Activated CD4-positive, alpha-beta memory T cell treated with anti-CD3 and anti-CD28 coated beads, Interleukin-2, amount 10 ng/mL, durations not matched to agents 7 days and 5 days (primary cell): ENCODE measurements at regions not wholly inside any gene's neighbourhood (a gene's known extent, or its start where the extent isn't known, plus 50 kb on each side); places are given as distances from the start of the nearest gene placed in this dataset.
"Not testable (repeated sequence)": the region's sequence is repeated elsewhere in the genome, so short reads cannot be mapped to it uniquely, and the experiment has no call there.

ENCODE experiments used
- CTCF ChIA-PET: fragments of 350-600 bp; sonication (Branson Sonifier 250); formaldehyde crosslinking; loops from one replicate; lab custom pipeline; 2021; ENCODE audit warnings: antibody characterized with exemption, inconsistent platforms; lab: Charles Lee
- POLR2A ChIA-PET: fragments of 350-600 bp; sonication (Branson Sonifier 250); formaldehyde crosslinking; loops from one replicate; lab custom pipeline; 2021; ENCODE audit warnings: antibody characterized with exemption; lab: Charles Lee
- DNase-seq: peaks from one replicate; pipeline ENCODE4 v3.0.0-alpha.2; 2020
- H3K27ac Mint-ChIP-seq: one replicate; pipeline ENCODE4 v1.8.0; 2021; ENCODE audit warnings: mild to moderate bottlenecking, mixed read lengths
- H3K27me3 Mint-ChIP-seq: one replicate; pipeline ENCODE4 v1.8.0; 2021; ENCODE audit warnings: mixed read lengths
- H3K36me3 Mint-ChIP-seq: one replicate; pipeline ENCODE4 v1.8.0; 2021; ENCODE audit warnings: low read depth, mixed read lengths
- H3K4me1 Mint-ChIP-seq: one replicate; pipeline ENCODE4 v1.8.0; 2021; ENCODE audit warnings: mixed read lengths
- H3K4me3 Mint-ChIP-seq: one replicate; pipeline ENCODE4 v1.8.0; 2021; ENCODE audit warnings: mild to moderate bottlenecking, mixed read lengths
- H3K9me3 Mint-ChIP-seq: one replicate; pipeline ENCODE4 v1.8.0; 2021; ENCODE audit warnings: mixed read lengths

DNA sequence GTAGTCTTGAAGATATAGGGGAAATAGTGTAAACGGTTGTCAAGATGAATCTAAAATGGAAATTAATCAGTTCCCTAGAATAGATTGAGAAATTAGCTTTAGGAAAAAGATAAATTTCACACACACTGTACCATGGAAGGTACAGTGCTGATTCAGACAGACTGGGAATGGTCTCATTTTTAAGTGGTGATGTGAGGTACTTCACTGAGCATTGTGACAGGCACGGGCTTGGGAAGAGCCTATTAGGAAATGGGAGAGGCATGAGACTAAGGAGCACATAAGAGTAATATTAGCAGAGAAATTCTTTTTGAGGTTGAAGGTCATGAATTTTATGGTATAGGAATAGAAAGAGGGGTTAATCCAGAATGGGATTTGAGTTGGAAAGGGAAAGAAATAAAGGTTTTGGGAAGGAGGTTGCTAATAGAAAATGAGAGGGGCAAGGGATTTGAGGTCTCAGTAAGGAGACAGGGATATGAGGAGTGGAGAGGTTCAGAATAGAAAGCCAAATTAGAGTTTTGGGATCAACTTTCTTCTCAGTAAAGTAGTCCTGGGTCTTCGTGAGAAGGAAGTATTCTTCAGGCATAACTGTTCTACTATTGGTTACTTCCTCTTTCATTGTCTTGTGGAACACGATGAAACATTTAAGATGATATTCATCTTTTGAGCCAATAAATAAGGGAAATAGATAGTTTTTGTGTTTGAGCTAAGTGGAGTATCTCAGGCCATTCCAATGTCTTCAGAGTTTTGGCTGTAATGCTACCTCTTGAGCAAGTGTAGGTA is 115.0 kb upstream of the FBXO28 start:
- H3K4me3 Mint-ChIP-seq, DNase-seq, H3K27ac Mint-ChIP-seq, H3K4me1 Mint-ChIP-seq, H3K9me3 Mint-ChIP-seq, POLR2A ChIA-PET, CTCF ChIA-PET, H3K36me3 Mint-ChIP-seq, H3K27me3 Mint-ChIP-seq: not testable (repeated sequence)

DNA sequence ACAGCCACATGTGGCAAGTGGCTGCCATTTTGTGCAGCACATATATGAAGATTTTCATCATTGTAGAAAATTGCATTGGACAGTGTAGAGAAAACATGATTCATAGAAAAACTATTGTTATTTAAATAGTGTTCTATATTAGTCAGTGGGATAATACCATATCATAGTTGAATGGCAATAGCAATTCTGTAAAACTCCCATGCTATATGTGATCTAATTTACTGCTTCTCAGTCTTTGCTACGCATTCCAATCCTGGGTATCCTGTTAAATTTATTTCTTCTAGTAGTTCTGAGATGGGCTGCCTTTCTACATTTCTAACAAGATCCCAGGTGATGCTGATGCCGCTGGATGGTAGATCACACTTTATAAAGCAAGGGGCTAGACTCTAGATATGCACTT is 117.5 kb upstream of the FBXO28 start:
- Mint-ChIP-seq H3K36me3 (peaks cover 10% of the 10 kb centered on the region), H3K4me1 (peaks cover 11% of the 10 kb centered on the region)
- DNase-seq, H3K27ac Mint-ChIP-seq, H3K4me3 Mint-ChIP-seq, H3K9me3 Mint-ChIP-seq, POLR2A ChIA-PET, H3K27me3 Mint-ChIP-seq, CTCF ChIA-PET: not testable (repeated sequence)

DNA sequence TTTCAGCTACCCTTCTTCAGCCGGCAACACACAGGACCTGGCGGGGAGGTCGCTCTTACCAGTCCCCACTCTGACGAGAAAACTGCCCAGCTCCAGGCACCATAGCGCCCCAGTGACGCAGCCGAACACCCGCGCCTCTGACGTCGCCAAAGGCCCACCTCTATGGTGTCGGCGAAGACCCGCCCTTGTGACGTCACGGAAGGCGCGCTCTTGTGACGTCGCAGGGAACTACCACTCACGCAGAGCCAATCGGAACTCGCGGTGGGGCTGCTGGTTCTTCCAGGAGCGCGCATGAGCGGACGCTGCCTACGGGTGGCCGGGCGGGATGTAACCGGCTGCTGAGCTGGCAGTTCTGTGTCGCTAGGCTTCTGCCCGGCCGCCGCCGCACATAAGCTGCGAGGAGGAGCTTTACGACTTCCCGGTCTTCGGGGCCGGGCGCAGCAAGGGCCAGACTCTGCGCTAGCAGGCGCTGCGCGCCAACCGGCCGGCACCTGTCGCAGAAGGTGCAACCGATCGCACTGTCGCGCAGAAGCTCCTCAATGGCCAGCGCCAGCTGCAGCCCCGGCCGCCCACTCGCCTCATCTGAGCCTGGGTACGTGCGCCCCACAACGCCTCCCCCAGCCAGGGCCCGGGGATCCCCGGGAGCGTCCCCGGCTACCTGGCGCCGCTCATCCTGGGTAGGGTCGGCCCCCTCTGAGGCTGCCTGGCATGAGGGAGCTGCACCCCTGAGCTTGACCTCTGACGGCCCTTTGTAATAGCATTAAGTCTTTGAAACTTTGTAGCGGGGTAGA is 121.3 kb upstream of the FBXO28 start:
- H3K27me3 Mint-ChIP-seq, CTCF ChIA-PET, H3K36me3 Mint-ChIP-seq, H3K9me3 Mint-ChIP-seq, H3K4me1 Mint-ChIP-seq: not testable (repeated sequence)
- peak; percentile 100 for DNase-seq
- H3K27ac Mint-ChIP-seq: peak overlapping the region; percentile 92
- peak overlapping the region; percentile 91 for H3K4me3 Mint-ChIP-seq
- POLR2A ChIA-PET: interaction anchor here (0.6 to 2.2 kb wide), 6 partner anchors 147 to 442 kb away, joined by 3 to 7 read pairs (median 4); partner anchors contain the start of genes DEGS1, TP53BP2 and WDR26

DNA sequence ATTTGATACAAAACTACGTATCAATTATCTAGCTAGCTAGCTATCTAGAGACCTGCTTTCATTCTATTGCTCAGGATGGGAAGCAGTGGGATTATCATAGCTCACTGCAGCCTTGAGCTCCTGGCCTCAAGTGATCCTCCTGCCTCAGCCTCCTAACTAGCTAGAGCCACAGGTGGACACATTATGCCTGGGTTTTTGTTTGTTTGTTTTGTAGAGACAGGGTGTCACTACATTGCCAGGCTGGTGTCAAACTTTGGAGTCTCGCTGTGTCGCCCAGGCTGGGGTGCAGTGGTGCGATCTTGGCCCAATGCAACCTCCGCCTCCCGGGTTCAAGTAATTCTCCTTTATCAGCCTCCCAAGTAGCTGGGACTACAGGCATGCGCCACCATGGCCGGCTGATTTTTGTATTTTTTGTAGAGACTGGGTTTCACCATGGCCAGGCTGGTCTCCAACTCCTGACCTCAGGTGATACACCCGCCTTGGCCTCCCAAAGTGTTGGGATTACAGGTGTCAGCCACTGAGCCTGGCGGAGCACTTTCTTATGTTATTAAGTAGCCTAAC is 122.5 kb upstream of the FBXO28 start:
- H3K36me3 Mint-ChIP-seq, POLR2A ChIA-PET, H3K4me3 Mint-ChIP-seq: not testable (repeated sequence)

DNA sequence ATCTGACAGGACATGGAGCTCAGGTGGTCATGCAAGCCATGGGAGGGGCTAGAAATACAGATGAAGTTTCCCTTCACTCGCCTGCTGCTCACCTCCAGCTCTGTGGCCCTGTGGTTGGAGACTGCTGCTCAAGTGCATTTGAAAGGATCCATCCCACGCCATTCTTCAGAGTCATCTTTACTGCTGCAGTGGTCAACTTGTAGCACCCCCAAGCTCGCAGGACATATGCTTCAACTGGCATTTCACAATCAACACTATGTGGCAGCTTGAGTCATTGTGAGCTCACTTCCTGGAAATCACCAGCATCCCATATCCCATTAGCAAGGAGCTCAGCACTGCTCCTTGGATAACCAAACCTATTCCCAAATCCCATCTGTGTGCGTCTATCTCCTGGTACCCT is 116.2 kb upstream of the TP53BP2 start:
- H3K4me3 Mint-ChIP-seq, H3K27me3 Mint-ChIP-seq, POLR2A ChIA-PET, H3K4me1 Mint-ChIP-seq, DNase-seq, H3K36me3 Mint-ChIP-seq, CTCF ChIA-PET, H3K9me3 Mint-ChIP-seq, H3K27ac Mint-ChIP-seq: not testable (repeated sequence)

More for the DNA sequence above, 122.5 kb upstream of the FBXO28 start:
- H3K27ac Mint-ChIP-seq: peak overlapping the region; percentile 16
- H3K4me1 Mint-ChIP-seq, H3K9me3 Mint-ChIP-seq, H3K27me3 Mint-ChIP-seq, CTCF ChIA-PET, DNase-seq: not testable (repeated sequence)

DNA sequence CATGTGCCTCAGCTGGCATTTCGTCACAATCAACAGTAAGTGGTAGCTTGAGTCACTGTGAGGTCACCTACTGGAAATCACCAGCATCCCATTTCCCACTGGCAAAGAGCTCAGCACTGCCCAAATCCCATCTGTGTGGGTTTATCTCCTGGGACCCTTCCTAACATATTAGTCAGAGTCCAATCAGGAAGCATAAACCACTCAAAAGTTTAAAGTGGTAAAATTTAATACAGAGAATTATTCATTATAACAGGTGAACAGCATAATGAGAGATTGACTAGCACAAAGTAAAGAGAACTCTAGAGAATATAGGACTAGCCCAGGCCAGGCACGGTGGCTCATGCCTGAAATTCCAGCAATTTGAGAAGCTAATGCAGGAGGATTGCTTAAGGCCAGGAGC is 107.1 kb upstream of the TP53BP2 start:
- H3K36me3 Mint-ChIP-seq, H3K9me3 Mint-ChIP-seq, DNase-seq, H3K27ac Mint-ChIP-seq, CTCF ChIA-PET, H3K27me3 Mint-ChIP-seq, POLR2A ChIA-PET, H3K4me3 Mint-ChIP-seq, H3K4me1 Mint-ChIP-seq: not testable (repeated sequence)

DNA sequence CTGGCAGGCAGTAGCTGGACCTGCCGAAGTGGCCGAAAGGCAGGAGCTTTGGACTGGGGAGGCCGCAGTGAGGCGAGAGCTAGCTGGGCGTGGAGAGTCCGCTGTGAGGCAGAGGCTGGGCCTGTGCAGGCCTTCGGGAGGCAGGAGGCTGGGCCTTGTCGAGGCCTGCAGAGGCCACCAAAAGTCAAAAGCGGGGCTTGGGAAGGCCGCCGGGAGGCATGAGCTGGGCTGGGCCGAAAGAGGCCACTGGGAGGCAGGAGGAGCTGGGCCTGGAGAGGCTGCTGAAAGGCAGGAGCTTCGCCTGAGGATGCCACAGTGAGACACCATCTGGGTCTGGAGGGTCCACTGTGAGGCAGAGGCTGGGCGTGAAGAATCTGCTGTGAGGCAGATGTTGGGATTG is 105.8 kb upstream of the TP53BP2 start:
- H3K9me3 Mint-ChIP-seq, CTCF ChIA-PET, H3K4me1 Mint-ChIP-seq, H3K27ac Mint-ChIP-seq, H3K4me3 Mint-ChIP-seq, DNase-seq, POLR2A ChIA-PET, H3K36me3 Mint-ChIP-seq, H3K27me3 Mint-ChIP-seq: not testable (repeated sequence)

DNA sequence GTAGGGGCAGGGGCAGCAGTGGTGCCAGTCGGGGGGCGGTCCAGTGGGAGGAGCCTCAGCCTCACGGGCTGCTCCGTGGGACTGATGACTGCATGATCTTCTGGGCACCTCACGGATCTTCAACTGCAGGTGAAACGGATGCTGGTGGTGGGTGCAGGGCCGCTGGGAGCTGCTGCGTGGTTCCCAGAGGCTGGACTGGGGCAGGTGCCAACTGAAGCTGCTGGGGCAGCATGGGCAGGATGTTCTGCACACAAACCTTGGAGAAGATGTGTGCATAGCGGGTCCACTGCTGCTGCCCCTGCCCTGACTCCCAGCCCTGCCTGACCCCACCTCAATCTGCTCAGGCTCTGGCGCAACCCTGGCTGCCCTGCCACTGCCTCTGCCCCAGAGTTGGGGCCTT is 104.2 kb upstream of the TP53BP2 start:
- POLR2A ChIA-PET, CTCF ChIA-PET, H3K9me3 Mint-ChIP-seq, DNase-seq, H3K36me3 Mint-ChIP-seq, H3K27me3 Mint-ChIP-seq, H3K27ac Mint-ChIP-seq, H3K4me1 Mint-ChIP-seq, H3K4me3 Mint-ChIP-seq: not testable (repeated sequence)

DNA sequence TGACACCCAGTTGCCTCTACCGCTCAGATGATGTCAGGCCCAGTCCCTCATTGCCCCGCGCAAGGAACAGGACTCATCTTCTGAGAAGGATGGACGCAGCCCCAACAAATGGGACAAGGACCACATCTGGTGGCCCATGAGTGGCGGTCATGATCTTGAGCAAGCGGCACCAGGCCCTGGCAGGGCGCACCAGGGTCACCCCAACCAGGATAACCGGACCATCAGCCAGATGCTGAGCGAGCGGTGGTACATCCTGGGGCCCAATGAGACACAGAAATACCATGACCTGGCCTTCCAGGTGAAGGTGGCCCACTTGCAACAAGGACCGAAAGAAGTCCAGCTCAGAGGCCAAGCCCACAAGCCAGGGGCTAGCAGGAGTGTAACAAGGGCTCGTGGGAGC is 102.3 kb upstream of the TP53BP2 start:
- H3K27ac Mint-ChIP-seq, H3K9me3 Mint-ChIP-seq, H3K4me3 Mint-ChIP-seq, H3K4me1 Mint-ChIP-seq, H3K27me3 Mint-ChIP-seq, CTCF ChIA-PET, DNase-seq, H3K36me3 Mint-ChIP-seq, POLR2A ChIA-PET: not testable (repeated sequence)

DNA sequence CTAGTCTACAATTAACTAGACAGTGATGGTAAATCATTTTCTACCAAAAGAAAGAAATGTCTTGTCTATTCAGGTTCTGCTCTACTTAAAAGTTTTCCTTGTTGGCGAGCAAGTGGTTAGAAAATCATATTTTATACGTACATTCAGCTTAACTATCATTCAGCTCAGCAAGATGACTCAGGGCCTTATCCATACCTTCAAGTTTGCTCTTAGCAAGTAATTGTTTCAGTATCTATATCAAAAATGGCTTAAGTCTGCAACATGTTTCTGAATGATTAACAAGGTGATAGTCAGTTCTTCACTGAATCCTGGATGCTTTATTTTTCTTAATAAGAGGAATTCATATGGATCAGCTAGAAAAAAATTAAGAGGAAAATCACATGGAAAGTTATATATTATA is 90.8 kb upstream of the TP53BP2 start:
- H3K4me3 Mint-ChIP-seq, H3K27ac Mint-ChIP-seq, POLR2A ChIA-PET, H3K36me3 Mint-ChIP-seq, H3K4me1 Mint-ChIP-seq, H3K27me3 Mint-ChIP-seq, H3K9me3 Mint-ChIP-seq, CTCF ChIA-PET, DNase-seq: not testable (repeated sequence)

DNA sequence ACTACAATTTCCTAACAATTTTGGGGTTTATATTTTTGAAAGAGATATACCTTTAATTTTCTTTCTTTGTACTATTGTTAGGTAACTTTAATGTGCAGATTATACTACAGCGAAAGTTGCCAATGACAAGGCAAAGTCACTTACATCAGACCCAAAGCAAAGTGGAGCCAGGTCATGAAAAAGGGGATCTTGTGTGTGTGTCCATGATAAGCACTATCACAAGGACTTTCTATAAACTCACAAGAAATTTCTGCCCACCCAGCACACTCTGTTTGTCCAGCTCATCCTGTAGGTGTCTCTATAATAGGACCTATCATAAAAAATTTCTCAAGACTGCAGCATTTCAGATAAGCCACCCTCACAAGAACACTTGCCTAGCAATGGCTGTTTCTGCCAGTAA is 85.7 kb upstream of the TP53BP2 start:
- H3K9me3 Mint-ChIP-seq, POLR2A ChIA-PET, H3K4me3 Mint-ChIP-seq, CTCF ChIA-PET, DNase-seq, H3K27ac Mint-ChIP-seq, H3K36me3 Mint-ChIP-seq, H3K4me1 Mint-ChIP-seq, H3K27me3 Mint-ChIP-seq: not testable (repeated sequence)

DNA sequence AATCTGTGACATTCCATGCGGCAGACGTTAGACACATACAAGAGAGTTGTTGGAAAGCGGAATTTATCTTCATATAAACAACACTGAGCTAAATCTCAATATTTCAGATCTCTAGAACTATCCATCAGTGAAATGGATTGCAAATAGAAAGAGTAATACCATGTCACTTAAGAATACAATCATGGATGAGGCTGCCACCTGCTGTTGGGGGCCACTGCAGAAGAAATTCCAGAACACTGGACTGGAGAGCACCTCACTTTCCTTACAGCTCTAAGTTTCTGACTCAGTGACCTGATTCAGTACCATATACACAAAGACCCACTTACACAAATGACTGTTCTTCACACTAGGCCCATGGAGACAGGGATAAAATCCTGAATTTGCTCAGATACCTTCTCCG is 75.1 kb upstream of the TP53BP2 start:
- H3K9me3 Mint-ChIP-seq, H3K4me1 Mint-ChIP-seq, POLR2A ChIA-PET, H3K36me3 Mint-ChIP-seq, H3K27me3 Mint-ChIP-seq, CTCF ChIA-PET, H3K27ac Mint-ChIP-seq, H3K4me3 Mint-ChIP-seq, DNase-seq: not testable (repeated sequence)

DNA sequence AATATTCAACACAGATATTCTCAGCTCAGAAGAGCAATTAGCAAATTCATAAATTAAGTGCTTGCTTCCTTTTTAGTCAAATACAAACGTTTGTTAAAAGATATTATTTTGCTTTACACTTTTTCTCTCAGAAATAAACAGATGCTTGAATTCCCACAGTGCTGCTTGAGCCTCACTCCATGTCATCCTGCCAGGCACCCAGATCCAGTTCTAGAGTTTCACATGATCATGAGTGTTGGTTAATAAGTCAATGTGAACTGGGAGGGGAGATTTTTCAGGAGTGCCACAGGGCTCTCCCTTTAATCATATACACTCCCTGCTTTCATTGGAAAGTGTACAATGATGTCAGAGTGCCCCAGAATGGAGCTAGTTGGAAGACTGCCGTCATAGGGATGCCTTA is 69.7 kb upstream of the TP53BP2 start:
- H3K4me3 Mint-ChIP-seq, H3K36me3 Mint-ChIP-seq, H3K4me1 Mint-ChIP-seq, H3K27me3 Mint-ChIP-seq, H3K27ac Mint-ChIP-seq, CTCF ChIA-PET, H3K9me3 Mint-ChIP-seq, POLR2A ChIA-PET, DNase-seq: not testable (repeated sequence)
